22Rv1 (cell line): ENCODE measurements at regions not wholly inside any gene's neighbourhood (a gene's known extent, or its start where the extent isn't known, plus 50 kb on each side); places are given as distances from the start of the nearest gene placed in this dataset.

Source experiments
- ZFX ChIP-seq: fragments of 450-650 bp; IDR thresholded peaks from 2 replicates; pipeline ENCODE4 v1.6.1; 2017; ENCODE audit warnings: antibody characterized with exemption, borderline replicate concordance
- TF ChIP-seq, protein P1 (sequence below): fragments of 450-650 bp; IDR thresholded peaks from 2 replicates; pipeline ENCODE4 v1.5.1; 2017; ENCODE audit warnings: mild to moderate bottlenecking

DNA sequence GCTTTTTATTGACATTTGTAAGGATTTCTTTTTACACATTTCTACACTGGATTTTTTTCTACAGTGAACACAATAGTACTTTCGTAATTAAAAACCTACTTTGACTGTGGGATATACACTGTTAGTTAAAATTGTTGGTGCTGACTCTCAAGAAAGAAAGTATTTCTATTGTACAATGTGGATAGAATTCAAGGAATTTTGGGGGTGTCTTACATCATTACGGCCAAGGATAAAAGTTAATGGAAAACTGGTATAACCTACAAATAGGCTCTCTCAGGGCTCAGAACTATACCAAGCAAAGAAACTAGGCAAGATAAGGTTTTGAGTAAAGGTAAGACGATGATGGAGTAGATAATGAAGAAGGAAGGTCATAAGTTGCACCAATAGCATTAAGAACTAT, 198.4 kb upstream of the PARD3B start:
- TF ChIP-seq, protein P1, sequence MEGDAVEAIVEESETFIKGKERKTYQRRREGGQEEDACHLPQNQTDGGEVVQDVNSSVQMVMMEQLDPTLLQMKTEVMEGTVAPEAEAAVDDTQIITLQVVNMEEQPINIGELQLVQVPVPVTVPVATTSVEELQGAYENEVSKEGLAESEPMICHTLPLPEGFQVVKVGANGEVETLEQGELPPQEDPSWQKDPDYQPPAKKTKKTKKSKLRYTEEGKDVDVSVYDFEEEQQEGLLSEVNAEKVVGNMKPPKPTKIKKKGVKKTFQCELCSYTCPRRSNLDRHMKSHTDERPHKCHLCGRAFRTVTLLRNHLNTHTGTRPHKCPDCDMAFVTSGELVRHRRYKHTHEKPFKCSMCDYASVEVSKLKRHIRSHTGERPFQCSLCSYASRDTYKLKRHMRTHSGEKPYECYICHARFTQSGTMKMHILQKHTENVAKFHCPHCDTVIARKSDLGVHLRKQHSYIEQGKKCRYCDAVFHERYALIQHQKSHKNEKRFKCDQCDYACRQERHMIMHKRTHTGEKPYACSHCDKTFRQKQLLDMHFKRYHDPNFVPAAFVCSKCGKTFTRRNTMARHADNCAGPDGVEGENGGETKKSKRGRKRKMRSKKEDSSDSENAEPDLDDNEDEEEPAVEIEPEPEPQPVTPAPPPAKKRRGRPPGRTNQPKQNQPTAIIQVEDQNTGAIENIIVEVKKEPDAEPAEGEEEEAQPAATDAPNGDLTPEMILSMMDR, result no peak
- TF ChIP-seq ZFX, result no peak
